HepG2 (cell line): ENCODE measurements at regions not wholly inside any gene's neighbourhood (a gene's known extent, or its start where the extent isn't known, plus 50 kb on each side); places are given as distances from the start of the nearest gene placed in this dataset.

Source experiments
- ATAC-seq: fragments of 200-7000 bp; cut with Tn5 transposase; 3 replicates; pipeline ENCODE4 v1.9.1; 2020; ENCODE audit warnings: mild to moderate bottlenecking, moderate library complexity
- BruUV-seq: library from RNA; stranded (reverse); fragments of 400-500 nt; replicated peaks from 2 replicates; lab custom pipeline; 2021; lab: Mats Ljungman, UMichigan
- CTCF ChIA-PET: fragments of 300-600 bp; formaldehyde crosslinking; extraction: SDS; loops from one replicate; lab custom pipeline; 2021; ENCODE audit warnings: low total read pairs, inconsistent platforms, low intra/inter-chr PET ratio; lab: Yijun Ruan, JAX
- POLR2A ChIA-PET: fragments of 350-600 bp; sonication (Branson Sonifier 250); formaldehyde crosslinking; loops from one replicate; lab custom pipeline; 2020; ENCODE audit warnings: antibody characterized with exemption, inconsistent platforms; lab: Yijun Ruan, JAX
- DNase-seq: peaks from one replicate; pipeline ENCODE4 v3.0.0-alpha.2; 2015; ENCODE audit warnings: low spot score
- FAIRE-seq: peaks from 3 replicates; lab custom pipeline; 2011; peaks lifted over from hg19 to GRCh38; lab: Jason Lieb, UNC
- H2AFZ ChIP-seq: one replicate; pipeline ENCODE4 v1.6.1; 2011; ENCODE audit warnings: low read length, inconsistent platforms
- H3K27ac ChIP-seq: fragments of 300-600 bp; 3 replicates; pipeline ENCODE4 v1.8.0; 2011; ENCODE audit warnings: mixed run types, mild to moderate bottlenecking, mixed read lengths, low read length, inconsistent platforms; ENCODE audit not compliant: insufficient read depth; ENCODE audit errors: extremely low read length
- H3K27me3 ChIP-seq, 2 experiments: fragments of 200-600 bp in 1 of 2; 2 replicates in 1 of 2; 3 replicates in 1 of 2; pipeline versions ENCODE4 v1.6.0 to v1.8.0; 2011; ENCODE audit warnings: low read length in 2 of 2, mild to moderate bottlenecking in 2 of 2, moderate library complexity in 2 of 2, inconsistent platforms in 1 of 2; ENCODE audit not compliant: insufficient read depth in 2 of 2, control insufficient read depth in 1 of 2
- H3K36me3 ChIP-seq, 2 experiments: fragments of 200-600 bp in 1 of 2; replicated peaks in 1 of 2; 2 replicates in 1 of 2; 3 replicates in 1 of 2; pipeline versions ENCODE4 v1.5.1 to v1.8.0; 2011; ENCODE audit warnings: low read length in 2 of 2, inconsistent platforms in 1 of 2; ENCODE audit not compliant: insufficient read depth in 2 of 2, control insufficient read depth in 1 of 2
- H3K4me1 ChIP-seq: 2 replicates; pipeline ENCODE4 v1.5.1; 2012; ENCODE audit warnings: low read length, inconsistent platforms; ENCODE audit not compliant: insufficient read depth
- H3K4me2 ChIP-seq: 2 replicates; pipeline ENCODE4 v1.6.0; 2011; ENCODE audit warnings: low read depth, low read length, inconsistent platforms
- H3K4me3 ChIP-seq, 3 experiments: fragments of 200-600 bp in 1 of 3; sonication (generic), shearing (Covaris generic) in 1 of 3; replicated peaks in 1 of 3; 2 replicates each; pipeline ENCODE4 v1.5.1; 2011 to 2016; ENCODE audit warnings: low read length in 3 of 3, inconsistent platforms in 2 of 3, low read depth in 2 of 3, mild to moderate bottlenecking in 2 of 3, control low read depth in 1 of 3, mixed read lengths in 1 of 3; ENCODE audit not compliant: insufficient read depth in 1 of 3
- H3K79me2 ChIP-seq: one replicate; pipeline ENCODE4 v1.6.1; 2011; ENCODE audit warnings: low read length, inconsistent platforms; ENCODE audit not compliant: insufficient read depth
- H3K9ac ChIP-seq: 2 replicates; pipeline ENCODE4 v1.6.0; 2011; ENCODE audit warnings: mild to moderate bottlenecking, low read depth, low read length, inconsistent platforms; ENCODE audit not compliant: insufficient read depth
- H3K9me3 ChIP-seq: 2 replicates; pipeline ENCODE4 v1.5.1; 2012; ENCODE audit warnings: mild to moderate bottlenecking, low read length
- H4K20me1 ChIP-seq: 2 replicates; pipeline ENCODE4 v1.6.0; 2011; ENCODE audit warnings: inconsistent platforms, mild to moderate bottlenecking, low read length, moderate library complexity; ENCODE audit not compliant: insufficient read depth
- E2F5 ChIP-seq: sonication (generic); formaldehyde crosslinking; conservative IDR thresholded peaks from 2 replicates; pipeline ENCODE4 v1.4.0; 2020; ENCODE audit warnings: missing genetic modification reagents
- FOSL2 ChIP-seq: sonication (generic); formaldehyde crosslinking; IDR thresholded peaks from 2 replicates; pipeline ENCODE4 v1.4.0; 2020; ENCODE audit warnings: missing genetic modification reagents
- KDM1A ChIP-seq: IDR thresholded peaks from 2 replicates; pipeline ENCODE4 v1.6.1; 2016; ENCODE audit warnings: missing compliant biosample characterization
- RFX3 ChIP-seq: IDR thresholded peaks from 2 replicates; pipeline ENCODE4 v1.6.1; 2016; ENCODE audit warnings: missing biosample characterization, missing genetic modification reagents
- ZNF75D ChIP-seq: sonication (generic); formaldehyde crosslinking; IDR thresholded peaks from 2 replicates; pipeline ENCODE4 v1.8.1; 2023; ENCODE audit warnings: missing genetic modification reagents, mild to moderate bottlenecking, borderline replicate concordance
- ZNF781 ChIP-seq: sonication (generic); formaldehyde crosslinking; IDR thresholded peaks from 2 replicates; pipeline ENCODE4 v1.5.1; 2020; ENCODE audit warnings: borderline replicate concordance, mild to moderate bottlenecking, missing genetic modification reagents; ENCODE audit errors: not compliant biosample characterization
- ZSCAN20 ChIP-seq: sonication (generic); formaldehyde crosslinking; IDR thresholded peaks from 2 replicates; pipeline ENCODE4 v1.4.0; 2020; ENCODE audit warnings: missing genetic modification reagents, mild to moderate bottlenecking, borderline replicate concordance
- WGBS: methylation state at CpG from one replicate; pipeline ENCODE4 v1.1.6; 2017; ENCODE audit warnings: low lambda C conversion rate; 5-methylcytosine and 5-hydroxymethylcytosine counted together
- in situ Hi-C: cut with HindIII; loops from 2 replicates; pipeline ENCODE4 v1.10.0; 2017; ENCODE audit warnings: low pct_unique_long_range_greater_than_20kb; ENCODE audit not compliant: extremely low pct_ligation_motif_present
- intact Hi-C: fragments of 100-400 bp; cut with micrococcal nuclease; formaldehyde crosslinking; loops from one replicate; pipeline ENCODE4 v1.10.0; 2022; ENCODE audit not compliant: unreplicated experiment
- TF ChIP-seq, protein P1 (sequence below): sonication (generic); formaldehyde crosslinking; IDR thresholded peaks from 2 replicates; pipeline ENCODE4 v1.5.0; 2020; ENCODE audit warnings: mild to moderate bottlenecking, missing genetic modification reagents, borderline replicate concordance
- TF ChIP-seq, protein P2 (sequence below): sonication (generic); formaldehyde crosslinking; IDR thresholded peaks from 2 replicates; pipeline ENCODE4 v1.8.0; 2022; ENCODE audit warnings: missing genetic modification reagents, low read depth, mild to moderate bottlenecking, borderline replicate concordance

- no peak overlapping the region for H3K4me2 ChIP-seq
- H2AFZ ChIP-seq, result no peak overlapping the region
- POLR2A ChIA-PET, result no interaction called here
- in situ Hi-C loops (no loop called here), intact Hi-C loops (no loop called here)
- no peak for ATAC-seq
- no peaks in the 10 kb centered on the region for H3K27me3 ChIP-seq
- no peaks in the 10 kb centered on the region for H3K9me3 ChIP-seq
- H4K20me1 ChIP-seq, result no peaks in the 10 kb centered on the region
- H3K36me3 ChIP-seq, result no peaks in the 10 kb centered on the region
- H3K9ac ChIP-seq, result no peak overlapping the region
- H3K4me1 ChIP-seq, result no peaks in the 10 kb centered on the region
- no peak overlapping the region for H3K27ac ChIP-seq
- WGBS, result 7% methylated on average over 2 of the region's 6 CpGs
- CTCF ChIA-PET, result no interaction called here
- H3K4me3 ChIP-seq, result no peak overlapping the region
- no peak for TF ChIP-seq RFX3 (CRISPR knock-in tag)
- no peak for TF ChIP-seq ZNF75D
- no peak for TF ChIP-seq ZNF781 (CRISPR knock-in tag)
- TF ChIP-seq FOSL2, result no peak
- TF ChIP-seq ZSCAN20 (CRISPR knock-in tag), result no peak
- TF ChIP-seq, protein P1, sequence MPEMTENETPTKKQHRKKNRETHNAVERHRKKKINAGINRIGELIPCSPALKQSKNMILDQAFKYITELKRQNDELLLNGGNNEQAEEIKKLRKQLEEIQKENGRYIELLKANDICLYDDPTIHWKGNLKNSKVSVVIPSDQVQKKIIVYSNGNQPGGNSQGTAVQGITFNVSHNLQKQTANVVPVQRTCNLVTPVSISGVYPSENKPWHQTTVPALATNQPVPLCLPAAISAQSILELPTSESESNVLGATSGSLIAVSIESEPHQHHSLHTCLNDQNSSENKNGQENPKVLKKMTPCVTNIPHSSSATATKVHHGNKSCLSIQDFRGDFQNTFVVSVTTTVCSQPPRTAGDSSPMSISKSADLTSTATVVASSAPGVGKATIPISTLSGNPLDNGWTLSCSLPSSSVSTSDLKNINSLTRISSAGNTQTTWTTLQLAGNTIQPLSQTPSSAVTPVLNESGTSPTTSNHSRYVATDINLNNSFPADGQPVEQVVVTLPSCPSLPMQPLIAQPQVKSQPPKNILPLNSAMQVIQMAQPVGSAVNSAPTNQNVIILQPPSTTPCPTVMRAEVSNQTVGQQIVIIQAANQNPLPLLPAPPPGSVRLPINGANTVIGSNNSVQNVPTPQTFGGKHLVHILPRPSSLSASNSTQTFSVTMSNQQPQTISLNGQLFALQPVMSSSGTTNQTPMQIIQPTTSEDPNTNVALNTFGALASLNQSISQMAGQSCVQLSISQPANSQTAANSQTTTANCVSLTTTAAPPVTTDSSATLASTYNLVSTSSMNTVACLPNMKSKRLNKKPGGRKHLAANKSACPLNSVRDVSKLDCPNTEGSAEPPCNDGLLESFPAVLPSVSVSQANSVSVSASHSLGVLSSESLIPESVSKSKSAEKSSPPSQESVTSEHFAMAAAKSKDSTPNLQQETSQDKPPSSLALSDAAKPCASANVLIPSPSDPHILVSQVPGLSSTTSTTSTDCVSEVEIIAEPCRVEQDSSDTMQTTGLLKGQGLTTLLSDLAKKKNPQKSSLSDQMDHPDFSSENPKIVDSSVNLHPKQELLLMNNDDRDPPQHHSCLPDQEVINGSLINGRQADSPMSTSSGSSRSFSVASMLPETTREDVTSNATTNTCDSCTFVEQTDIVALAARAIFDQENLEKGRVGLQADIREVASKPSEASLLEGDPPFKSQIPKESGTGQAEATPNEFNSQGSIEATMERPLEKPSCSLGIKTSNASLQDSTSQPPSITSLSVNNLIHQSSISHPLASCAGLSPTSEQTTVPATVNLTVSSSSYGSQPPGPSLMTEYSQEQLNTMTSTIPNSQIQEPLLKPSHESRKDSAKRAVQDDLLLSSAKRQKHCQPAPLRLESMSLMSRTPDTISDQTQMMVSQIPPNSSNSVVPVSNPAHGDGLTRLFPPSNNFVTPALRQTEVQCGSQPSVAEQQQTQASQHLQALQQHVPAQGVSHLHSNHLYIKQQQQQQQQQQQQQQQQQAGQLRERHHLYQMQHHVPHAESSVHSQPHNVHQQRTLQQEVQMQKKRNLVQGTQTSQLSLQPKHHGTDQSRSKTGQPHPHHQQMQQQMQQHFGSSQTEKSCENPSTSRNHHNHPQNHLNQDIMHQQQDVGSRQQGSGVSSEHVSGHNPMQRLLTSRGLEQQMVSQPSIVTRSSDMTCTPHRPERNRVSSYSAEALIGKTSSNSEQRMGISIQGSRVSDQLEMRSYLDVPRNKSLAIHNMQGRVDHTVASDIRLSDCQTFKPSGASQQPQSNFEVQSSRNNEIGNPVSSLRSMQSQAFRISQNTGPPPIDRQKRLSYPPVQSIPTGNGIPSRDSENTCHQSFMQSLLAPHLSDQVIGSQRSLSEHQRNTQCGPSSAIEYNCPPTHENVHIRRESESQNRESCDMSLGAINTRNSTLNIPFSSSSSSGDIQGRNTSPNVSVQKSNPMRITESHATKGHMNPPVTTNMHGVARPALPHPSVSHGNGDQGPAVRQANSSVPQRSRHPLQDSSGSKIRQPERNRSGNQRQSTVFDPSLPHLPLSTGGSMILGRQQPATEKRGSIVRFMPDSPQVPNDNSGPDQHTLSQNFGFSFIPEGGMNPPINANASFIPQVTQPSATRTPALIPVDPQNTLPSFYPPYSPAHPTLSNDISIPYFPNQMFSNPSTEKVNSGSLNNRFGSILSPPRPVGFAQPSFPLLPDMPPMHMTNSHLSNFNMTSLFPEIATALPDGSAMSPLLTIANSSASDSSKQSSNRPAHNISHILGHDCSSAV (CRISPR knock-in tag), result no peak
- no peak for TF ChIP-seq E2F5 (CRISPR knock-in tag)
- TF ChIP-seq, protein P2, sequence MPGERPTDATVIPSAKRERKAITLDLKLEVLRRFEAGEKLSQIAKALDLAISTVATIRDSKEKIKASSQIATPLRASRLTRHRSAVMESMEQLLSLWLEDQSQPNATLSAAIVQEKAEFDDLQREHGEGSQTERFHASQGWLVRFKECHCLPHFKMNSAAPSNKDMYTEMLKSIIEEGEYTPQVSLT, result no peak
- no peak for TF ChIP-seq KDM1A (CRISPR knock-in tag)
- BruUV-seq, result no TSS peak
- DNase-seq, result no peak
- H3K79me2 ChIP-seq, result no peaks in the 10 kb centered on the region
- no peak for FAIRE-seq
Measured at GRCh38 chr5:40355181-40355580, 324.5 kb upstream of the PTGER4 start.
